ENCODE measurements at regions not wholly inside any gene's neighbourhood (a gene's known extent, or its start where the extent isn't known, plus 50 kb on each side); places are given as distances from the start of the nearest gene placed in this dataset.

DNA sequence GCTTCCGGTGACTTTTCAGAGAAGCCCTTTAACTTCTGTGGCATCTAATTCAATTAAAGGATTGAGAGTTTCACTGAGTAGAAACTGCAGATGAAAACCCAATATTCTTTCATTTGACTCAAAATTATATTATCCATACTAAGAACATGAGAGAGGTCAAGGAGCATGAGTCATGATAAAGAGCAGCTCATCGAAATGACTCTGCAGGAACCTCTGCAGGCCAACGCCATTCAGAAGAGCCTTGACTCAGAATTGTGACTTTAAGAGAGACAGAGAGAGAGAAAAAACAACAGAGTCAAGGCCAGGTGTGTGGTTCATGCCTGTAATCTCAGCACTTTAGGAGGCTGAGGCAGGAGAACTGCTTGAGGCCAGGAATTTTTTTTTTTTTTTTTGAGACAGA lies 417.2 kb upstream of the XYLT1 start:
- H3K27me3 ChIP-seq (ENCODE audit: control insufficient read depth, insufficient read depth, low read length): no peaks in the 10 kb centered on the region
- DNase-seq (ENCODE audit: low read depth) (no peak), FAIRE-seq (no peak)
- TF ChIP-seq, protein P1, sequence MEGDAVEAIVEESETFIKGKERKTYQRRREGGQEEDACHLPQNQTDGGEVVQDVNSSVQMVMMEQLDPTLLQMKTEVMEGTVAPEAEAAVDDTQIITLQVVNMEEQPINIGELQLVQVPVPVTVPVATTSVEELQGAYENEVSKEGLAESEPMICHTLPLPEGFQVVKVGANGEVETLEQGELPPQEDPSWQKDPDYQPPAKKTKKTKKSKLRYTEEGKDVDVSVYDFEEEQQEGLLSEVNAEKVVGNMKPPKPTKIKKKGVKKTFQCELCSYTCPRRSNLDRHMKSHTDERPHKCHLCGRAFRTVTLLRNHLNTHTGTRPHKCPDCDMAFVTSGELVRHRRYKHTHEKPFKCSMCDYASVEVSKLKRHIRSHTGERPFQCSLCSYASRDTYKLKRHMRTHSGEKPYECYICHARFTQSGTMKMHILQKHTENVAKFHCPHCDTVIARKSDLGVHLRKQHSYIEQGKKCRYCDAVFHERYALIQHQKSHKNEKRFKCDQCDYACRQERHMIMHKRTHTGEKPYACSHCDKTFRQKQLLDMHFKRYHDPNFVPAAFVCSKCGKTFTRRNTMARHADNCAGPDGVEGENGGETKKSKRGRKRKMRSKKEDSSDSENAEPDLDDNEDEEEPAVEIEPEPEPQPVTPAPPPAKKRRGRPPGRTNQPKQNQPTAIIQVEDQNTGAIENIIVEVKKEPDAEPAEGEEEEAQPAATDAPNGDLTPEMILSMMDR (IDR thresholded peaks at IDR 0.05; ENCODE audit: insufficient read depth, low read length, severe bottlenecking): no peak
- H3K36me3 ChIP-seq (ENCODE audit: control insufficient read depth, insufficient read depth, low read length): no peaks in the 10 kb centered on the region
- no peak overlapping the region for H3K4me3 ChIP-seq (ENCODE audit: low read depth, low read length)

- DNase-seq (ENCODE audit: low read depth): no peak
- H3K36me3 ChIP-seq (ENCODE audit: control insufficient read depth, insufficient read depth, low read length): no peaks in the 10 kb centered on the region
- no peak overlapping the region for H3K4me3 ChIP-seq (ENCODE audit: low read depth, low read length)
- H3K27me3 ChIP-seq (ENCODE audit: control insufficient read depth, insufficient read depth, low read length): no peaks in the 10 kb centered on the region
- no peak for FAIRE-seq
- TF ChIP-seq, protein P1 (IDR thresholded peaks at IDR 0.05; ENCODE audit: insufficient read depth, low read length, severe bottlenecking): no peak
These were observed 415.0 kb upstream of the XYLT1 start for GRCh38 chr16:17885659-17886207.

GRCh38 chr16:17877821-17878360 lies 407.1 kb upstream of the XYLT1 start:
- TF ChIP-seq, protein P1 (IDR thresholded peaks at IDR 0.05; ENCODE audit: insufficient read depth, low read length, severe bottlenecking): no peak
- Histone ChIP-seq H3K36me3 (ENCODE audit: control insufficient read depth, insufficient read depth, low read length) (no peaks in the 10 kb centered on the region), H3K4me3 (ENCODE audit: low read depth, low read length) (no peak overlapping the region), H3K27me3 (ENCODE audit: control insufficient read depth, insufficient read depth, low read length) (no peaks in the 10 kb centered on the region)
- DNase-seq (ENCODE audit: low read depth) (no peak), FAIRE-seq (no peak)

- TF ChIP-seq, protein P1 (IDR thresholded peaks at IDR 0.05; ENCODE audit: insufficient read depth, low read length, severe bottlenecking): no peak
- H3K27me3 ChIP-seq (ENCODE audit: control insufficient read depth, insufficient read depth, low read length): no peaks in the 10 kb centered on the region
- DNase-seq (ENCODE audit: low read depth) (no peak), FAIRE-seq (no peak)
- H3K36me3 ChIP-seq (ENCODE audit: control insufficient read depth, insufficient read depth, low read length): no peaks in the 10 kb centered on the region
- no peak overlapping the region for H3K4me3 ChIP-seq (ENCODE audit: low read depth, low read length)
These were observed 396.2 kb upstream of the XYLT1 start for GRCh38 chr16:17866996-17867395.

GRCh38 chr16:17861981-17862479 lies 391.3 kb upstream of the XYLT1 start:
- no peak for DNase-seq (ENCODE audit: low read depth)
- TF ChIP-seq, protein P1 (IDR thresholded peaks at IDR 0.05; ENCODE audit: insufficient read depth, low read length, severe bottlenecking): no peak
- Histone ChIP-seq H3K27me3 (ENCODE audit: control insufficient read depth, insufficient read depth, low read length) (no peaks in the 10 kb centered on the region), H3K36me3 (ENCODE audit: control insufficient read depth, insufficient read depth, low read length) (no peaks in the 10 kb centered on the region), H3K4me3 (ENCODE audit: low read depth, low read length) (no peak overlapping the region)
- no peak for FAIRE-seq

- FAIRE-seq (no peak), DNase-seq (ENCODE audit: low read depth) (no peak)
- TF ChIP-seq, protein P1 (IDR thresholded peaks at IDR 0.05; ENCODE audit: insufficient read depth, low read length, severe bottlenecking): no peak
- H3K4me3 ChIP-seq (ENCODE audit: low read depth, low read length): no peak overlapping the region
- no peaks in the 10 kb centered on the region for H3K36me3 ChIP-seq (ENCODE audit: control insufficient read depth, insufficient read depth, low read length)
- H3K27me3 ChIP-seq (ENCODE audit: control insufficient read depth, insufficient read depth, low read length): no peaks in the 10 kb centered on the region
These were observed 387.3 kb upstream of the XYLT1 start for GRCh38 chr16:17858061-17858460.
